BLaER1 (cell line): ENCODE measurements at regions not wholly inside any gene's neighbourhood (a gene's known extent, or its start where the extent isn't known, plus 50 kb on each side); places are given as distances from the start of the nearest gene placed in this dataset.

Experiments used
- H3K27ac ChIP-seq: shearing (Covaris generic); formaldehyde crosslinking; 2 replicates; pipeline ENCODE4 v1.8.1; 2022
- H3K27me3 ChIP-seq: shearing (Covaris generic); formaldehyde crosslinking; 2 replicates; pipeline ENCODE4 v1.8.1; 2022
- H3K36me3 ChIP-seq: shearing (Covaris generic); formaldehyde crosslinking; 2 replicates; pipeline ENCODE4 v1.8.1; 2022
- H3K4me1 ChIP-seq: shearing (Covaris generic); formaldehyde crosslinking; 2 replicates; pipeline ENCODE4 v1.8.1; 2022
- H3K4me2 ChIP-seq: shearing (Covaris generic); formaldehyde crosslinking; 2 replicates; pipeline ENCODE4 v1.8.1; 2022
- H3K4me3 ChIP-seq: shearing (Covaris generic); formaldehyde crosslinking; 2 replicates; pipeline ENCODE4 v1.8.1; 2022
- H3K9ac ChIP-seq: shearing (Covaris generic); formaldehyde crosslinking; 2 replicates; pipeline ENCODE4 v1.8.1; 2022
- H3K9me3 ChIP-seq: shearing (Covaris generic); formaldehyde crosslinking; 2 replicates; pipeline ENCODE4 v1.8.1; 2022
- H4K20me1 ChIP-seq: shearing (Covaris generic); formaldehyde crosslinking; 2 replicates; pipeline ENCODE4 v1.8.1; 2022
- Cebpa-rat ChIP-seq: shearing (Covaris generic); IDR thresholded peaks from 2 replicates; pipeline ENCODE4 v1.8.1; 2022

DNA sequence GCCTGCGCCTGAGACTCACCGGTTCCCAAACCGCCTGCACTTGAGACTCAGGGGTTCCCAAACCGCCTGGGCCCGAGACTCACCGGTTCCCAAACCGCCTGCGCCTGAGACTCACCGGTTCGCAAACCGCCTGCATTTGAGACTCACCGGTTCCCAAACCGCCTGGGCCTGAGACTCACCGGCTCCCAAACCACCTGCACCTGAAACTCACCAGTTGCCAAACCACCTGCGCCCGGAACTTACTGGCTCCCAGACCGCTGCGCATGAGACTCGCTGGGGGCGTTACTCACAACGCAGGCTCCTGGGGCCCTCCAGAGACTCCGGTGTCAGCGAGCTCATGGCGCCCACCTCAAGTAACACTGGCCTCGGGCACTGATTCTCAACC is 90.2 kb downstream of the DACT2 start:
- no peak overlapping the region for H3K27ac ChIP-seq
- peaks cover 12% of the 10 kb centered on the region for H3K4me1 ChIP-seq
- H3K9ac ChIP-seq = no peak overlapping the region
- H3K9me3 ChIP-seq = no peaks in the 10 kb centered on the region
- H3K4me3 ChIP-seq = no peak overlapping the region
- peaks cover 21% of the 10 kb centered on the region for H3K27me3 ChIP-seq
- no peak overlapping the region for H3K4me2 ChIP-seq
- H4K20me1 ChIP-seq = no peaks in the 10 kb centered on the region
- TF ChIP-seq Cebpa-rat = no peak
- H3K36me3 ChIP-seq = no peaks in the 10 kb centered on the region

- peaks cover 12% of the 10 kb centered on the region for H3K4me1 ChIP-seq
- H3K9me3 ChIP-seq = no peaks in the 10 kb centered on the region
- H4K20me1 ChIP-seq = no peaks in the 10 kb centered on the region
- peaks cover 21% of the 10 kb centered on the region for H3K27me3 ChIP-seq
- H3K9ac ChIP-seq = no peak overlapping the region
- H3K4me2 ChIP-seq = no peak overlapping the region
- H3K4me3 ChIP-seq = no peak overlapping the region
- no peak overlapping the region for H3K27ac ChIP-seq
- H3K36me3 ChIP-seq = no peaks in the 10 kb centered on the region
- no peak for TF ChIP-seq Cebpa-rat
Observed at GRCh38 chr6:168228676-168229367, 90.8 kb downstream of the DACT2 start.

DNA sequence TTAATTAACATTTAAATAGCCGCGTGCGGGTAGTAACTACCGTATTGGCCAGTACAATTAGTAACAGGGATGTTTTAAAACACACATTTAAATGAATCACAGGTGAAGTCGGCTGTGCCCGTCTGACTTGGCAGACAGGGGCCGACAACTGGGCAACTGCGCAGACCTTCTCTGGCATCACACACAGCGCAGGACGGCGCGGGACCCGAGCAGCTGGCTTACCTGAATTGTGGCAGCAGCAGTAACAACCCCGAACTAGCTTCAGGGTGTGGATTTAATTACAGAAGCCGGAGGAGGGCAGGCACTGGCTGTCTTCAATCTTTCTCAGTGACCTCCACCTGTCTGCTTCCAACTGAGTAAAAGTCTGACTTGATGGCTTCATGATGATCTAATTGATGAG is 91.7 kb downstream of the DACT2 start:
- no peak overlapping the region for H3K4me2 ChIP-seq
- peaks cover 12% of the 10 kb centered on the region for H3K4me1 ChIP-seq
- no peak overlapping the region for H3K27ac ChIP-seq
- no peaks in the 10 kb centered on the region for H3K9me3 ChIP-seq
- no peaks in the 10 kb centered on the region for H4K20me1 ChIP-seq
- no peak overlapping the region for H3K9ac ChIP-seq
- TF ChIP-seq Cebpa-rat = no peak
- no peak overlapping the region for H3K4me3 ChIP-seq
- H3K27me3 ChIP-seq = peaks cover 18% of the 10 kb centered on the region
- H3K36me3 ChIP-seq = no peaks in the 10 kb centered on the region

- no peak overlapping the region for H3K4me2 ChIP-seq
- H3K9ac ChIP-seq = no peak overlapping the region
Observed at GRCh38 chr6:168226902-168227318, 92.7 kb downstream of the DACT2 start.

GRCh38 chr6:168226061-168226752 is 93.4 kb downstream of the DACT2 start:
- Histone ChIP-seq H3K36me3 (no peaks in the 10 kb centered on the region), H4K20me1 (no peaks in the 10 kb centered on the region), H3K4me1 (peaks cover 4% of the 10 kb centered on the region; the same call in 1 of the 2 replicates), H3K27me3 (0 out of 2 replicates have a peak, but pooled peaks cover 4% of the 10 kb centered on the region), H3K4me3 (no peak overlapping the region), H3K9ac (no peak overlapping the region), H3K9me3 (no peaks in the 10 kb centered on the region), H3K4me2 (no peak overlapping the region), H3K27ac (no peak overlapping the region)
- TF ChIP-seq Cebpa-rat = no peak

More at GRCh38 chr6:168226902-168227318, 92.7 kb downstream of the DACT2 start:
- no peaks in the 10 kb centered on the region for H3K36me3 ChIP-seq
- H3K4me1 ChIP-seq = peaks cover 10% of the 10 kb centered on the region
- H3K4me3 ChIP-seq = no peak overlapping the region
- peaks cover 8% of the 10 kb centered on the region; the same call in 1 of the 2 replicates for H3K27me3 ChIP-seq
- H3K9me3 ChIP-seq = no peaks in the 10 kb centered on the region
- H4K20me1 ChIP-seq = no peaks in the 10 kb centered on the region
- TF ChIP-seq Cebpa-rat = no peak
- no peak overlapping the region for H3K27ac ChIP-seq

DNA sequence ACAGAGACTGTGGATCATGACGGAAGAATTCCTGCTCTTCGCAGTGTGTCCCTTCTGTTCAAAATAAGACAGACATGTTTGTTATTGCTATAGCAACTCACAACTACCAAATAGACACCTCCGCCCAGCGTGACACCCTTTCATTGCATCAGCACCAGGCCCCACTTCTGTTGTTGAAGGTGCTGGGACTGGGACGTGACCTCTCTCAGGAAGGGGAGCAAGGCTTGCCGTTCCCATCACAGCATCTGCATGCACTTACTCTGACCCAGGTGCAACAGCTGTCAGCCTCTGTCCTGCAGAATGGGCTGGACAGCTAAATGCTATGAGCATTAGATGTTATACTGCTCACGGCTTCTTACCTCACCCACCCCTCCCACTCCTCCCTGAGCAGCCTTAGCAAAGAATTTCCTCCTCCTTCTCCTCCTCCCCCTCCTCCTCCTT is 94.1 kb downstream of the DACT2 start:
- Histone ChIP-seq H3K27me3 (no peaks in the 10 kb centered on the region), H4K20me1 (no peaks in the 10 kb centered on the region), H3K9ac (no peak overlapping the region), H3K9me3 (no peaks in the 10 kb centered on the region), H3K27ac (no peak overlapping the region), H3K4me1 (peaks cover 4% of the 10 kb centered on the region; the same call in 1 of the 2 replicates), H3K36me3 (no peaks in the 10 kb centered on the region), H3K4me3 (no peak overlapping the region), H3K4me2 (peak overlapping the region; percentile 28; the same call in 1 of the 2 replicates)
- no peak for TF ChIP-seq Cebpa-rat

DNA sequence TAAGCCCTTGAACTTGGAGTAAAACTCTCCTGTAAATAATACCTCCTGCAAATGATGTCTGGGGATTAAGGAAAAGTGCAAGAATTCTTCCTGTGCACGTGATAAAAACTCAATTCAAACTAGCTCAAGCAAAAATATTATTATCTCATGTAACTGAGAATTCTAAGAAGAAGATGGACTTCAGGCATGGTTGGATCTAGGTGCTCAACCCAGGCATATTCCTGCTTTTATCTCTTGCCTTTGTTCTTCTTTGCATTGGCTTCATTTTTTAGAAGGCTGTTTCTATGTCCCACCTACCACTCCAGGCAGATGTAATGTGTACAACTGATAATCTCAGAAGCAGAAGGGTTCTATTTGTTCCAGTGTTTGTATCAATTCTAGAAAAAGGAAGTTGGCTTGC is 95.8 kb downstream of the DACT2 start:
- no peak overlapping the region for H3K4me3 ChIP-seq
- no peaks in the 10 kb centered on the region for H3K9me3 ChIP-seq
- no peaks in the 10 kb centered on the region for H3K36me3 ChIP-seq
- no peaks in the 10 kb centered on the region for H3K27me3 ChIP-seq
- H3K4me1 ChIP-seq = peaks cover 6% of the 10 kb centered on the region
- H3K9ac ChIP-seq = no peak overlapping the region
- TF ChIP-seq Cebpa-rat = no peak
- no peak overlapping the region for H3K27ac ChIP-seq
- H3K4me2 ChIP-seq = no peak overlapping the region
- no peaks in the 10 kb centered on the region for H4K20me1 ChIP-seq

- Histone ChIP-seq H3K27me3 (no peaks in the 10 kb centered on the region), H3K4me2 (no peak overlapping the region), H3K4me1 (peaks cover 12% of the 10 kb centered on the region), H3K9me3 (no peaks in the 10 kb centered on the region), H3K36me3 (no peaks in the 10 kb centered on the region), H3K9ac (no peak overlapping the region), H4K20me1 (no peaks in the 10 kb centered on the region), H3K27ac (no peak overlapping the region), H3K4me3 (no peak overlapping the region)
- no peak for TF ChIP-seq Cebpa-rat
Observed at GRCh38 chr6:168223150-168223549, 96.4 kb downstream of the DACT2 start.

DNA sequence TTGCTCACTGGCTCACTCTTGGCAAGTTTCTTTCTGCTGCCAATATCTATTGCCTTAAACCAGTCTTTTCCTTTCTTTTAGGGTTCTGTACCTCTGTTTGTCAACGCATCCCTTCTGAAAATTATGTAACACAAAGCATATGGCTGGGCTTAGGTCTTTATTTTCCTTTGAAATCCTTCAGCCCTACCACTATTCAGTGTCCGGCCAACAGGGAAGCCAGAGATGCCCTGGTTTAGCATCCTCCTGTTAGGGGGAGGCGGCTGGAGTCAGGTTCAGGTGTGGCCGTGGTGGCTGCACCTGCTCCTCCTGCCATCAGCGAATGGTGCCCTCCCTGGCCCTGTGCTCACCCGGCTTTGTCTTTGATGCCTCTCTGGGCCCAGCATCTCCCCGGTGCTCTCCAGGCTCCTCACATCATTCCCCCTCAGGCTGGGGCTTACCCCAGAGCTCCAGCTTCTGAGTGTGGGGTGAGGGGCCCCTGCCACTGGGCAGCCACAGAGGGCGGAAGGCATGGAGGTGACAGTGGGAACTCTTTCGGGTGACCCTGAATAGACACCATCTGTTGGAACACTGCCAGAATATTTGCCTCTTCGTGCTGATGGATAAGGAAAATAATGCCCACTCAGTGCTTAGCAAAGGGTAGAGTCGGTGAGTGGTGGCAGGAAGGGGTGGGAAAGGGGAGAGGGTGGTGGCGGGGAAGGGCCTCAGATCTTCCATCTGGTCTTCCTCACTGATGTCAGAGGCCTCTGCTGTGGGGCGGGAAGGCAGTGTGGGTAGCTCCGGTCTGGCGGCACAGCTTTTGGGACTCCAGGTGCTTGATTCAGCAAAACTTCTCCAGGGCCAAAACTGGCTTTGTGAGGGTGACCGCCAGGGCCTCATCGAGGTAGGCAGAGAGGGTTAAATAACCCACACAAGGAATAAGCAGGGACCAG is 97.2 kb downstream of the DACT2 start:
- no peak for TF ChIP-seq Cebpa-rat
- H3K27me3 ChIP-seq = no peaks in the 10 kb centered on the region
- H3K4me1 ChIP-seq = peaks cover 20% of the 10 kb centered on the region
- no peaks in the 10 kb centered on the region for H3K9me3 ChIP-seq
- H4K20me1 ChIP-seq = no peaks in the 10 kb centered on the region
- H3K4me2 ChIP-seq = no peak overlapping the region
- no peaks in the 10 kb centered on the region for H3K36me3 ChIP-seq
- H3K4me3 ChIP-seq = no peak overlapping the region
- no peak overlapping the region for H3K9ac ChIP-seq
- no peak overlapping the region for H3K27ac ChIP-seq
